ENCODE measurements at regions not wholly inside any gene's neighbourhood (a gene's known extent, or its start where the extent isn't known, plus 50 kb on each side); places are given as distances from the start of the nearest gene placed in this dataset.

DNA sequence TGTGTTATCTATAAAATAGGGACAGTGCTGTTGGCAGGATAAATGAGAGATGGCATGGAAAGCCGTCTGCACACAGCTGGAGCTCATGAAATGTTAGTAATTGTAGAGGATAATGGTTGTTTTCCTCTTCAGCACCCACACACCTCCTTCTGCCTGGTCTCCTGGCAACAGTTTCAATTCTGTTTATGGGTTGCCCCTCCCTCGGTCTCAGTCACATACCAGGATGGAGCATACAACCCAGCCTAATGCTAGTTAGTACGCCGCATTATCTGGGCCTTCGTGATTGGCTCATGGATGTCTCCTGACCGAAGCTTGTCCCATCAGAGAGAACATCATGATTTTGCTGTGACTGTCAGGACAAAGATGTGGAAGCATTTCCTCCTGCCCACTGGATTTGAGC, 126.2 kb upstream of the WSCD1 start:
- TF ChIP-seq, protein P1, sequence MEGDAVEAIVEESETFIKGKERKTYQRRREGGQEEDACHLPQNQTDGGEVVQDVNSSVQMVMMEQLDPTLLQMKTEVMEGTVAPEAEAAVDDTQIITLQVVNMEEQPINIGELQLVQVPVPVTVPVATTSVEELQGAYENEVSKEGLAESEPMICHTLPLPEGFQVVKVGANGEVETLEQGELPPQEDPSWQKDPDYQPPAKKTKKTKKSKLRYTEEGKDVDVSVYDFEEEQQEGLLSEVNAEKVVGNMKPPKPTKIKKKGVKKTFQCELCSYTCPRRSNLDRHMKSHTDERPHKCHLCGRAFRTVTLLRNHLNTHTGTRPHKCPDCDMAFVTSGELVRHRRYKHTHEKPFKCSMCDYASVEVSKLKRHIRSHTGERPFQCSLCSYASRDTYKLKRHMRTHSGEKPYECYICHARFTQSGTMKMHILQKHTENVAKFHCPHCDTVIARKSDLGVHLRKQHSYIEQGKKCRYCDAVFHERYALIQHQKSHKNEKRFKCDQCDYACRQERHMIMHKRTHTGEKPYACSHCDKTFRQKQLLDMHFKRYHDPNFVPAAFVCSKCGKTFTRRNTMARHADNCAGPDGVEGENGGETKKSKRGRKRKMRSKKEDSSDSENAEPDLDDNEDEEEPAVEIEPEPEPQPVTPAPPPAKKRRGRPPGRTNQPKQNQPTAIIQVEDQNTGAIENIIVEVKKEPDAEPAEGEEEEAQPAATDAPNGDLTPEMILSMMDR (IDR thresholded peaks at IDR 0.05; ENCODE audit: insufficient read depth, low read length, poor library complexity, severe bottlenecking), result no peak
- TF ChIP-seq EZH2phosphoT487 (conservative IDR thresholded peaks at IDR 0.05; ENCODE audit: low read length), result no peak

All from SU-DHL-6 (cell line).